GM23338 (cell line): ENCODE measurements at regions not wholly inside any gene's neighbourhood (a gene's known extent, or its start where the extent isn't known, plus 50 kb on each side); places are given as distances from the start of the nearest gene placed in this dataset.

ENCODE experiments used
- ATAC-seq: fragments of 200-7000 bp; cut with Tn5 transposase; 3 replicates; pipeline ENCODE4 v1.9.1; 2020
- DNase-seq: peaks from one replicate; pipeline ENCODE4 v3.0.0-alpha.2; 2015; ENCODE audit warnings: low spot score
- H2AFZ ChIP-seq: fragments of 200-600 bp; sonication (generic); 2 replicates; pipeline ENCODE4 v1.8.0; 2016; ENCODE audit warnings: antibody characterized with exemption, mild to moderate bottlenecking, moderate library complexity
- H3F3A ChIP-seq: fragments of 200-600 bp; sonication (generic); replicated peaks from 2 replicates; pipeline ENCODE4 v1.8.0; 2017; ENCODE audit warnings: antibody characterized with exemption, mixed run types, low read depth
- H3K27ac ChIP-seq: fragments of 200-600 bp; sonication (generic); 2 replicates; pipeline ENCODE4 v1.6.1; 2016; ENCODE audit warnings: low read depth
- H3K27me3 ChIP-seq: fragments of 200-600 bp; sonication (generic); 2 replicates; pipeline ENCODE4 v1.8.0; 2016; ENCODE audit warnings: mild to moderate bottlenecking, mixed run types, moderate library complexity; ENCODE audit not compliant: insufficient read depth
- H3K36me3 ChIP-seq: fragments of 200-600 bp; sonication (generic); 2 replicates; pipeline ENCODE4 v1.8.0; 2016; ENCODE audit warnings: mild to moderate bottlenecking; ENCODE audit not compliant: insufficient read depth
- H3K4me1 ChIP-seq: fragments of 200-600 bp; sonication (generic); 2 replicates; pipeline ENCODE4 v1.8.0; 2016; ENCODE audit warnings: mild to moderate bottlenecking, moderate library complexity; ENCODE audit not compliant: insufficient read depth
- H3K4me2 ChIP-seq: fragments of 200-600 bp; sonication (generic); 2 replicates; pipeline ENCODE4 v1.7.1; 2017; ENCODE audit warnings: mixed run types
- H3K4me3 ChIP-seq: fragments of 200-600 bp; sonication (generic); 2 replicates; pipeline ENCODE4 v1.6.1; 2016; ENCODE audit warnings: mixed run types
- H3K79me2 ChIP-seq: fragments of 200-600 bp; sonication (generic); replicated peaks from 2 replicates; pipeline ENCODE4 v1.8.0; 2017; ENCODE audit warnings: mild to moderate bottlenecking; ENCODE audit not compliant: insufficient read depth
- H3K9me2 ChIP-seq: fragments of 200-600 bp; sonication (generic); 2 replicates; pipeline ENCODE4 v1.8.0; 2017; ENCODE audit not compliant: insufficient read depth
- H4K20me1 ChIP-seq: fragments of 200-600 bp; sonication (generic); replicated peaks from 2 replicates; pipeline ENCODE4 v1.8.0; 2017; ENCODE audit warnings: mild to moderate bottlenecking; ENCODE audit not compliant: insufficient read depth
- H3K27ac Mint-ChIP-seq: 2 replicates; pipeline ENCODE4 v1.8.0; 2020; ENCODE audit warnings: inconsistent platforms, mild to moderate bottlenecking, moderate library complexity, mixed read lengths
- H3K27me3 Mint-ChIP-seq: 3 replicates; pipeline ENCODE4 v1.8.0; 2022; ENCODE audit warnings: low read depth, mild to moderate bottlenecking, moderate library complexity, mixed read lengths, inconsistent platforms; ENCODE audit not compliant: insufficient read depth, poor library complexity
- H3K36me3 Mint-ChIP-seq: 3 replicates; pipeline ENCODE4 v1.8.0; 2021; ENCODE audit warnings: low read depth, mild to moderate bottlenecking, inconsistent platforms, moderate library complexity, mixed read lengths
- H3K4me1 Mint-ChIP-seq: 3 replicates; pipeline ENCODE4 v1.8.0; 2020; ENCODE audit warnings: mild to moderate bottlenecking, inconsistent platforms, mixed read lengths
- H3K4me3 Mint-ChIP-seq: 3 replicates; pipeline ENCODE4 v1.8.0; 2021; ENCODE audit warnings: moderate library complexity, mild to moderate bottlenecking, inconsistent platforms, mixed read lengths
- H3K9me3 Mint-ChIP-seq: 3 replicates; pipeline ENCODE4 v1.8.0; 2020; ENCODE audit warnings: moderate library complexity, mild to moderate bottlenecking, inconsistent platforms, mixed read lengths
- CTCF ChIP-seq, 2 experiments: fragments of 200-600 bp in 1 of 2; sonication (generic) in 1 of 2; conservative IDR thresholded peaks; 2 replicates each; pipeline versions ENCODE4 v1.5.1 to v1.6.1; 2016 to 2017; ENCODE audit warnings: antibody characterized with exemption in 2 of 2, low read depth in 2 of 2, mild to moderate bottlenecking in 2 of 2, moderate library complexity in 1 of 2
- ETS1 ChIP-seq: IDR thresholded peaks from 2 replicates; pipeline ENCODE4 v1.6.1; 2016; ENCODE audit warnings: antibody characterized with exemption
- EZH2phosphoT487 ChIP-seq: fragments of 200-600 bp; sonication (generic); IDR thresholded peaks from one replicate; pipeline ENCODE4 v1.8.1; 2018; ENCODE audit warnings: antibody characterized with exemption; ENCODE audit not compliant: unreplicated experiment
- JUNB ChIP-seq: IDR thresholded peaks from one replicate; pipeline ENCODE4 v1.6.1; 2016; ENCODE audit warnings: antibody characterized with exemption; ENCODE audit not compliant: unreplicated experiment
- NANOG ChIP-seq: IDR thresholded peaks from 2 replicates; pipeline ENCODE4 v1.6.1; 2016; ENCODE audit warnings: antibody characterized with exemption, borderline replicate concordance
- POLR2AphosphoS5 ChIP-seq: IDR thresholded peaks from 2 replicates; pipeline ENCODE4 v1.6.1; 2016; ENCODE audit warnings: antibody characterized with exemption, low read depth
- REST ChIP-seq: IDR thresholded peaks from one replicate; pipeline ENCODE4 v1.6.1; 2018; ENCODE audit warnings: antibody characterized with exemption; ENCODE audit not compliant: unreplicated experiment
- STAT1 ChIP-seq: IDR thresholded peaks from one replicate; pipeline ENCODE4 v1.6.1; 2016; ENCODE audit warnings: antibody characterized with exemption; ENCODE audit not compliant: unreplicated experiment
- ZNF462 ChIP-seq: fragments of 250-450 bp; sonication (Bioruptor Pico); IDR thresholded peaks from 2 replicates; pipeline ENCODE4 v1.5.0; 2020; ENCODE audit warnings: mild to moderate bottlenecking, moderate library complexity

- no peak overlapping the region for H2AFZ ChIP-seq
- peaks cover 5% of the 10 kb centered on the region for H3K27me3 Mint-ChIP-seq
- no peaks in the 10 kb centered on the region for H3K36me3 ChIP-seq
- H3K4me1 Mint-ChIP-seq = peaks cover 13% of the 10 kb centered on the region
- H3K79me2 ChIP-seq = no peaks in the 10 kb centered on the region
- no peak overlapping the region for H3K4me3 Mint-ChIP-seq
- no peak for TF ChIP-seq POLR2AphosphoS5
- no peak for TF ChIP-seq STAT1
- no peak for TF ChIP-seq EZH2phosphoT487
- no peak for TF ChIP-seq CTCF (conservative IDR thresholded peaks at IDR 0.05; ENCODE audit: low read depth in 2 of 2)
- TF ChIP-seq REST = no peak
- TF ChIP-seq JUNB = no peak
- no peak for TF ChIP-seq ZNF462 (CRISPR knock-in tag)
- TF ChIP-seq NANOG = no peak
- no peak for TF ChIP-seq ETS1
- ATAC-seq (no peak), DNase-seq (no peak)
- no peaks in the 10 kb centered on the region for H3K9me2 ChIP-seq
- H3K4me2 ChIP-seq = no peak overlapping the region
- H3K27me3 ChIP-seq = no peaks in the 10 kb centered on the region
- H4K20me1 ChIP-seq = no peaks in the 10 kb centered on the region
- H3K4me3 ChIP-seq = no peak overlapping the region
- H3K27ac Mint-ChIP-seq = no peak overlapping the region
- no peaks in the 10 kb centered on the region; the same call in 2 of the 3 replicates for H3K9me3 Mint-ChIP-seq
- no peaks in the 10 kb centered on the region for H3F3A ChIP-seq
- no peaks in the 10 kb centered on the region for H3K4me1 ChIP-seq
- no peaks in the 10 kb centered on the region for H3K36me3 Mint-ChIP-seq
- H3K27ac ChIP-seq = no peak overlapping the region
These were observed 111.8 kb upstream of the TLE3 start for GRCh38 chr15:70209499-70209898.
